ENCODE measurements at regions not wholly inside any gene's neighbourhood (a gene's known extent, or its start where the extent isn't known, plus 50 kb on each side); places are given as distances from the start of the nearest gene placed in this dataset.

Small RNAs in the stretch of these regions (small RNA-seq; reads per million reads assigned to genes)
- 0 reads per million in 3 experiments for gene AC018554.2
- gene AC092121.1, result 0 reads per million in 3 experiments
- gene RF00017, result 0 reads per million in 3 experiments
- 0.03 to 0.49 (median 0.10) reads per million in 3 experiments for gene RNU4-58P
- gene RPS27P27, result 0 to 0.08 (median 0.03) reads per million in 3 experiments

Measured in neural cell (in vitro differentiated cells).